BE2C (cell line): ENCODE measurements at regions not wholly inside any gene's neighbourhood (a gene's known extent, or its start where the extent isn't known, plus 50 kb on each side); places are given as distances from the start of the nearest gene placed in this dataset.
A peak's percentile ranks its signal among the peaks of the same experiment; 100 is the strongest.

Source experiments
- DNase-seq: peaks from one replicate; pipeline ENCODE4 v3.0.0-alpha.2; 2020
- H3K27me3 ChIP-seq: fragments of 250-450 bp; sonication (Bioruptor Pico); 2 replicates; pipeline ENCODE4 v1.5.1; 2020; ENCODE audit warnings: mild to moderate bottlenecking
- H3K36me3 ChIP-seq: fragments of 250-450 bp; sonication (Bioruptor Pico); 2 replicates; pipeline ENCODE4 v1.5.1; 2020; ENCODE audit warnings: mild to moderate bottlenecking
- H3K4me1 ChIP-seq: fragments of 250-450 bp; sonication (Bioruptor Pico); 2 replicates; pipeline ENCODE4 v1.5.1; 2020
- H3K4me3 ChIP-seq: 2 replicates; pipeline ENCODE4 v1.5.1; 2011; ENCODE audit warnings: low read depth, low read length
- H3K9me3 ChIP-seq: fragments of 250-450 bp; sonication (Bioruptor Pico); 2 replicates; pipeline ENCODE4 v1.5.1; 2020
- TF ChIP-seq, protein P1 (sequence below): IDR thresholded peaks from 2 replicates; pipeline ENCODE4 v1.5.1; 2012; ENCODE audit warnings: mild to moderate bottlenecking, low read depth, low read length

DNA sequence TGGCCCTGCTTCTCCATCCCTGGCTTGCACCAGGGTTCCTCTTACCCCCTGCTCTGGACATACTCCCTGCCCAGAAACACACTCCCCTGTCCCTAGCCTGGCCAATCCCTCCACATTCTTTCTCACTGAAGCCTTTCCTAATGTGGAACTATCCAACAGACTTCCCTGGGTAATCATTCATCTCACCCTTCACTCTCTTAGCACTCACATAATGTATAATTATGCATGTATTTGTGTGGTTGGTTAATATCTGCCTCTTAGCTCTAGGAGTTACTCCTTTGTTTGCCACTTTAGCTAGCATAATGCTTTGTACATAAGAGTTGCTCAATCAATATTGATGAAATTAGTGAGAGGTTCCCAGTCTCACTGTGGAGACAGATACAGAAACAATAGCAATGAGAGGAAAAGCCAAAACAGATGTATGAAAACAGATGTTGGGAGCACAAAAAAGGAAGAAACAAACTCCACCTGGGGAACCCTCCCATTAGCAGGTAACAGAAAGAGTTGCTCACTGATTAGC is 76.9 kb upstream of the WARS2 start:
- no peak for DNase-seq
- Histone ChIP-seq H3K9me3 (no peaks in the 10 kb centered on the region), H3K4me1 (no peaks in the 10 kb centered on the region), H3K36me3 (no peaks in the 10 kb centered on the region), H3K4me3 (no peak overlapping the region), H3K27me3 (no peaks in the 10 kb centered on the region)
- TF ChIP-seq, protein P1, sequence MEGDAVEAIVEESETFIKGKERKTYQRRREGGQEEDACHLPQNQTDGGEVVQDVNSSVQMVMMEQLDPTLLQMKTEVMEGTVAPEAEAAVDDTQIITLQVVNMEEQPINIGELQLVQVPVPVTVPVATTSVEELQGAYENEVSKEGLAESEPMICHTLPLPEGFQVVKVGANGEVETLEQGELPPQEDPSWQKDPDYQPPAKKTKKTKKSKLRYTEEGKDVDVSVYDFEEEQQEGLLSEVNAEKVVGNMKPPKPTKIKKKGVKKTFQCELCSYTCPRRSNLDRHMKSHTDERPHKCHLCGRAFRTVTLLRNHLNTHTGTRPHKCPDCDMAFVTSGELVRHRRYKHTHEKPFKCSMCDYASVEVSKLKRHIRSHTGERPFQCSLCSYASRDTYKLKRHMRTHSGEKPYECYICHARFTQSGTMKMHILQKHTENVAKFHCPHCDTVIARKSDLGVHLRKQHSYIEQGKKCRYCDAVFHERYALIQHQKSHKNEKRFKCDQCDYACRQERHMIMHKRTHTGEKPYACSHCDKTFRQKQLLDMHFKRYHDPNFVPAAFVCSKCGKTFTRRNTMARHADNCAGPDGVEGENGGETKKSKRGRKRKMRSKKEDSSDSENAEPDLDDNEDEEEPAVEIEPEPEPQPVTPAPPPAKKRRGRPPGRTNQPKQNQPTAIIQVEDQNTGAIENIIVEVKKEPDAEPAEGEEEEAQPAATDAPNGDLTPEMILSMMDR = no peak

DNA sequence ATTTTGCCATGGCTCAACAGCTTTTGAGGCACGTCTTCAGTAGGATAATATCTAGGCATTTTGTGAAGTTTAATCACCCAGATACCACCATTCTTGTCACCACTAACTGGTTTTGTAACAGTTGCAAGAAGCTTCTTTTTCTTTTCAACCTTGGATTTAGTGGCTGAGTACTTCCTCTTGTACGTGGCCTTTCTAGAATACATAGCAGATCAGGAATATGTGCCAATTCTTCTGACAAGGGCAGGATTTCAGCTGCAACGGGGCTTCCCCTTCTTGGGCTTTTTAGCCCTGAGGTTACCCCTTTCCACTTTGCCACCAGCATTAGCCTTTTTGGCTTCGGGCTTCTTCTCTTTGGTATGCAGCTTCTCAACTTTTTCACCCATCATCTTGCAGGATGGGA is 79.3 kb upstream of the WARS2 start:
- no peak for DNase-seq
- Histone ChIP-seq H3K4me3 (no peak overlapping the region), H3K9me3 (no peaks in the 10 kb centered on the region), H3K27me3 (no peaks in the 10 kb centered on the region), H3K36me3 (no peaks in the 10 kb centered on the region), H3K4me1 (no peaks in the 10 kb centered on the region)
- TF ChIP-seq, protein P1 = no peak

DNA sequence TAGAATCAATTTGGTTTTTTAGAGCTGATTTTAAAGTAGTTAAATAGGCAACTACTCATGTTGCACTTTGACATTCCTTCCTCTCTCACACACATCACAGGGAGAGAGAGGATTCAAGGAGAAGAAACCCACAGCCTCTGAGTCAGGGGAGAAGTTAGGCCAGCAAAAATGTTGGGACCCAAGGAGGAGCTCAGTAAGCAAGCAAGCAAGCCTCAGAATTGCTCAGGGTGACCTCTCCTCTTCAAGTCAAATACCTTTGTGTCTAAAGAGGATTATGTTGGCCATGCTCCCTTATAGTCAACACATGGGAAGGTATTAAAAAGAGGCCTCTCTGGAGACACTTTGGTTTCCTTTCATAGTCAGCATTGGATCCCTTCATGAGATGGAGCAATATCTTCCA is 80.5 kb upstream of the WARS2 start:
- Histone ChIP-seq H3K4me1 (no peaks in the 10 kb centered on the region), H3K27me3 (no peaks in the 10 kb centered on the region), H3K4me3 (no peak overlapping the region), H3K9me3 (no peaks in the 10 kb centered on the region), H3K36me3 (no peaks in the 10 kb centered on the region)
- TF ChIP-seq, protein P1 = no peak
- DNase-seq = no peak

DNA sequence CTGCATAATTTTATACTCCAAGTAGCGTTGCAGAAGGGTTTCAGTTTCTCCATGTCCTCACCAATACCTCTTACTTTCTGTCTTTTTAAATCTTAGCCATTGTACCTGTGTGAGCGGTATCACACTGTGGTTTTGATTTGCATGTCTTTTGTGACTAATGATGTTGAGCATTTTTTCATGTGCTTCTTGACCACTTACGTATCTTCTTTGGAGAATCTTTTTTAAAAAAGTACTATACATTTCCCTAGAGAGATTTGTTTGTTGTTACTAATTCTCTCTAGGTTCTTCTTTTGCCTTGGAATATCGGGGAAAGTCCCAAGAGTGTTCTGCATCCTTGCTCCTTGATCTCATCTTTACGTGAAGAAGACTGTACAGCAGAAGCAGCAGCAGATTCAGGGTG is 81.8 kb upstream of the WARS2 start:
- no peak overlapping the region for H3K4me3 ChIP-seq
- TF ChIP-seq, protein P1 = no peak
- DNase-seq = no peak
- 0 out of 2 replicates have a peak, but pooled peaks cover under 1% of the 10 kb centered on the region for H3K27me3 ChIP-seq
- H3K36me3 ChIP-seq = no peaks in the 10 kb centered on the region
- no peaks in the 10 kb centered on the region for H3K4me1 ChIP-seq
- H3K9me3 ChIP-seq = no peaks in the 10 kb centered on the region

DNA sequence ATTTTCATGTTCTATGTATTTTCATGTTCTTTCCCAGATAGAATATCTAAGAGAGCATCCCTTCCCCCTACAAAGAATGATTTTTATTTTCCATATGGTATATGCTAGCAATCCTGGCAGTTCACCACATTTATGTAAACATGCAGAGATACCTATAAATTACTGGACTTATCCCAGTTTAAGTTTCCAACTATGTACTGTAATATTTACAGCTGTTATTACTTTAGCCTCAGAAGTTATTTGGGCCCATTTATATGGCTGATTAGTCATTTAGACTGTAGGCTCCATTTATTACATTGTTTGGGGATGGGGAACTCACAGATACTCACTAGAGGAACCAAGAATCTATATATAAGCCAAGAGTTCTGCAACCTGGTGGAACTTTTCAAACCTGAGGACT is 84.8 kb upstream of the WARS2 start:
- no peak overlapping the region for H3K4me3 ChIP-seq
- no peak for DNase-seq
- H3K9me3 ChIP-seq = no peaks in the 10 kb centered on the region
- 0 out of 2 replicates have a peak, but pooled peaks cover 4% of the 10 kb centered on the region for H3K27me3 ChIP-seq
- TF ChIP-seq, protein P1 = no peak
- no peaks in the 10 kb centered on the region for H3K4me1 ChIP-seq
- no peaks in the 10 kb centered on the region for H3K36me3 ChIP-seq

DNA sequence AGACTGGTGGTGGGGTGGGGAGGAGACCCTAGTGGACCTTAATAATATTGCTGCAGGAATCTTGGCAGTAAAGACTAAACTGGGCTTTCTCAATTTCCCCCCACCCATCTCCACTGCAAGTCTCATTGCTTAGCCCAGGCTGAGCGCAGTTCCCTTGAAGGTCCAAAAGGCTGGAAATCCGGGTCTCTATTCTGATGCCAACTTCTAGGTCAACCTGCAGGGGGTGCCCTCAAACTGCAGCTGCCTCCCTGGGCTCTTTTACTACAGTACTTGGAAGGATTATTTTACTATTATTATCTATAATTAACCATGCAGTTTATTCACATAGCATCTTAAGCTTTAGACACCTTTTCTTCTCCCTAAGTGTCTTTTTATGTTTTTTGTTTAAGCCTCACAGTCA is 85.4 kb upstream of the WARS2 start:
- TF ChIP-seq, protein P1 = 0 out of 2 replicates have a peak, but pooled peaks have one; percentile 12
- Histone ChIP-seq H3K27me3 (0 out of 2 replicates have a peak, but pooled peaks cover 4% of the 10 kb centered on the region), H3K4me3 (no peak overlapping the region), H3K9me3 (no peaks in the 10 kb centered on the region), H3K36me3 (no peaks in the 10 kb centered on the region), H3K4me1 (no peaks in the 10 kb centered on the region)
- no peak for DNase-seq
